Stimulated activated CD8-positive, alpha-beta memory T cell treated with anti-CD3 and anti-CD28 coated beads, Interleukin-12 subunit alpha, Interleukin-12 subunit beta, amount 100 ng/mL, for 1 hour (primary cell): ENCODE measurements at regions not wholly inside any gene's neighbourhood (a gene's known extent, or its start where the extent isn't known, plus 50 kb on each side); places are given as distances from the start of the nearest gene placed in this dataset.
"Not testable (repeated sequence)": the region's sequence is repeated elsewhere in the genome, so short reads cannot be mapped to it uniquely, and the experiment has no call there.

Source experiments
- DNase-seq: peaks from one replicate; pipeline ENCODE4 v3.0.0-alpha.2; 2020; ENCODE audit warnings: low read depth

GRCh38 chr2:13686262-13686661 lies 946.3 kb upstream of the LRATD1 start:
- DNase-seq = no peak

- no peak for DNase-seq
Measured at GRCh38 chr2:13694673-13695072, 937.8 kb upstream of the LRATD1 start.

- DNase-seq = no peak
Measured at GRCh38 chr2:13696601-13697000, 935.9 kb upstream of the LRATD1 start.

- no peak for DNase-seq
Measured at GRCh38 chr2:13698847-13699246, 933.7 kb upstream of the LRATD1 start.

- not testable (repeated sequence) for DNase-seq
Measured at GRCh38 chr2:13699939-13700338, 932.6 kb upstream of the LRATD1 start.

- no peak for DNase-seq
Measured at GRCh38 chr2:13711154-13711553, 921.4 kb upstream of the LRATD1 start.

- no peak for DNase-seq
Measured at GRCh38 chr2:13714466-13714865, 918.1 kb upstream of the LRATD1 start.

GRCh38 chr2:13725945-13726344 lies 906.6 kb upstream of the LRATD1 start:
- DNase-seq = no peak

- DNase-seq = no peak
Measured at GRCh38 chr2:13745330-13745729, 887.2 kb upstream of the LRATD1 start.

GRCh38 chr2:13751955-13752354 lies 880.6 kb upstream of the LRATD1 start:
- DNase-seq = no peak

GRCh38 chr2:13758412-13758811 lies 874.1 kb upstream of the LRATD1 start:
- DNase-seq = no peak

- DNase-seq = no peak
Measured at GRCh38 chr2:13768274-13768673, 864.2 kb upstream of the LRATD1 start.

GRCh38 chr2:13770279-13770678 lies 862.2 kb upstream of the LRATD1 start:
- no peak for DNase-seq

GRCh38 chr2:13779996-13780395 lies 852.5 kb upstream of the LRATD1 start:
- DNase-seq = no peak

GRCh38 chr2:13791019-13791547 lies 841.4 kb upstream of the LRATD1 start:
- no peak for DNase-seq

- DNase-seq = no peak
Measured at GRCh38 chr2:13806539-13806938, 826.0 kb upstream of the LRATD1 start.

- no peak for DNase-seq
Measured at GRCh38 chr2:13813236-13813635, 819.3 kb upstream of the LRATD1 start.

GRCh38 chr2:13818002-13818401 lies 814.5 kb upstream of the LRATD1 start:
- DNase-seq = no peak

GRCh38 chr2:13819896-13820295 lies 812.6 kb upstream of the LRATD1 start:
- DNase-seq = no peak

- DNase-seq = no peak
Measured at GRCh38 chr2:13821255-13821880, 811.1 kb upstream of the LRATD1 start.

GRCh38 chr2:13822365-13822764 lies 810.2 kb upstream of the LRATD1 start:
- no peak for DNase-seq

- DNase-seq = no peak
Measured at GRCh38 chr2:13826314-13826853, 806.1 kb upstream of the LRATD1 start.

GRCh38 chr2:13858626-13859025 lies 773.9 kb upstream of the LRATD1 start:
- no peak for DNase-seq

- not testable (repeated sequence) for DNase-seq
Measured at GRCh38 chr2:13868275-13868674, 764.2 kb upstream of the LRATD1 start.
